ENCODE measurements at regions not wholly inside any gene's neighbourhood (a gene's known extent, or its start where the extent isn't known, plus 50 kb on each side); places are given as distances from the start of the nearest gene placed in this dataset.

DNA sequence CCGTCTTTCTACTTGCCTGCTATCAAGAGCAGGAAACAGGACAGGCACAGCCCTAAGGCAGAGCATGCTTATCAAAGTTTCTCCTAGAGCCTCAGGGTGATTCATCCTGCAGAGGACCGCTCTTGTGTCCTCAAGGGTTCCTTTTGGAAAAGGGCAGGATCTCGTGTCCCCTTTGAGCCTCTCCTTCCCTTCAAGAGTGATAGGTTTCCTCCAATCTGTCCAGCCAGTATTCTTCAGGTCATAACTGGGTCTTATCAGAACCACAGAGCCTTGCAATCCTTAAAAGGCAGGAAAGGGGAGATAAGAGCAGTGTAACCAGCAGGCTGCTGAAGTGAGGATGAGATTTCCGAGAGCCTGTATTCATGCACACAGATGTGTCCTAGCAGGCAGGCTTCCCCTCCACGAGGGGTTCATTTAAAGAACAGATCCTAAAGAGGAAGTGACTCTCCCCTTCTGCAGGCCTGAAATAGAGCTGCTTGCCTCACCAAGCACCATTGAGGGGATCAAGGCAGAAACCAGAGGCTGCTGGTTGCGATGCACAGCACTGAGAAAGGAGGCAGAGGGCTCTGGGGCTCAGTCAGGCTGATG is 90.5 kb upstream of the SVIL start:
- ATAC-seq (no peak), FAIRE-seq (no peak), DNase-seq (ENCODE audit: extremely low read depth in 1 of 4, low spot score in 3 of 4) (no peak)
- no peaks in the 10 kb centered on the region for H4K20me1 ChIP-seq (replicated peaks; ENCODE audit: control insufficient read depth, insufficient read depth, low read length)
- H3K27ac ChIP-seq (ENCODE audit: extremely low read depth, low read depth, low read length): no peak overlapping the region
- H3K27me3 ChIP-seq (ENCODE audit: control insufficient read depth in 2 of 2, insufficient read depth in 2 of 2, low read length in 2 of 2): no peaks in the 10 kb centered on the region; a peak in 1 of 5 replicates
- POLR2A ChIA-PET: no interaction called here
- H3K79me2 ChIP-seq (ENCODE audit: control insufficient read depth, insufficient read depth, low read length): no peaks in the 10 kb centered on the region
- intact Hi-C loops (cut with micrococcal nuclease): no loop called here
- no peak overlapping the region for H2AFZ ChIP-seq (ENCODE audit: low read depth, low read length)
- H3K4me3 ChIP-seq: no peak overlapping the region
- CTCF ChIA-PET (ENCODE audit: low intra/inter-chr PET ratio): no interaction called here
- H3K36me3 ChIP-seq (ENCODE audit: control insufficient read depth, insufficient read depth, low read length): no peaks in the 10 kb centered on the region
- H3K9me3 ChIP-seq (replicated peaks; ENCODE audit: control insufficient read depth, insufficient read depth, low read depth, low read length): no peaks in the 10 kb centered on the region
- no peaks in the 10 kb centered on the region for H3K4me1 ChIP-seq (replicated peaks in 1 of 2; ENCODE audit: control insufficient read depth in 2 of 2, insufficient read depth in 2 of 2, low read length in 2 of 2)
- no peaks in the 10 kb centered on the region for H3K9me1 ChIP-seq (ENCODE audit: control insufficient read depth, insufficient read depth, low read length)
- no TSS peak for BruUV-seq (replicated peaks)
- no peak overlapping the region for H3K4me2 ChIP-seq (ENCODE audit: insufficient read depth, low read length)
- 0% methylated on average over 6 of the region's 6 CpGs for WGBS (ENCODE audit: insufficient coverage, low coverage, missing lambda C conversion rate)
- no peak overlapping the region for H3K9ac ChIP-seq (ENCODE audit: insufficient read depth in 1 of 2, low read depth in 2 of 2, low read length in 2 of 2)
- in situ Hi-C loops (cut with MboI): no loop called here
- TF ChIP-seq TAF7 (tag; IDR thresholded peaks at IDR 0.05) (no peak), TRIM24 (IDR thresholded peaks at IDR 0.05) (no peak), TCF7L2 (IDR thresholded peaks at IDR 0.05; ENCODE audit: low read depth, low read length) (no peak), RBM14 (IDR thresholded peaks at IDR 0.05; ENCODE audit: borderline replicate concordance, insufficient read depth, low read depth, low read length) (no peak), CHCHD3 (CRISPR knock-in tag; IDR thresholded peaks at IDR 0.05) (no peak), TBP (optimal IDR thresholded peaks at IDR 0.05; ENCODE audit: low read depth, low read length) (no peak), KDM5B (IDR thresholded peaks at IDR 0.05; ENCODE audit: insufficient replicate concordance, low read depth, low read length) (no peak), ZC3H8 (IDR thresholded peaks at IDR 0.05) (no peak), KDM1A (IDR thresholded peaks at IDR 0.05) (peak in 1 of 2 experiments; percentile 15; a peak in 1 of 4 replicates), STAG1 (CRISPR knock-in tag; IDR thresholded peaks at IDR 0.05; ENCODE audit: borderline replicate concordance) (no peak), COPS2 (conservative IDR thresholded peaks at IDR 0.05) (no peak), ZNF146 (CRISPR knock-in tag; IDR thresholded peaks at IDR 0.05; ENCODE audit: unreplicated experiment) (no peak), NR2C2 (CRISPR knock-in tag; IDR thresholded peaks at IDR 0.05) (no peak), NR2C2 (tag; IDR thresholded peaks at IDR 0.05) (no peak), PHB (CRISPR knock-in tag; IDR thresholded peaks at IDR 0.05) (no peak), ZNF184 (CRISPR knock-in tag; IDR thresholded peaks at IDR 0.05) (no peak), POLR2B (IDR thresholded peaks at IDR 0.05; ENCODE audit: low read depth, partially characterized antibody) (no peak), EGR1 (conservative IDR thresholded peaks at IDR 0.05) (no peak), SPI1 (IDR thresholded peaks at IDR 0.05; ENCODE audit: borderline replicate concordance, low read depth, low read length) (peak; percentile 43; the same call in 1 of the 2 replicates), NCOA1 (IDR thresholded peaks at IDR 0.05; ENCODE audit: low read depth) (no peak), ZNF79 (CRISPR knock-in tag; IDR thresholded peaks at IDR 0.05; ENCODE audit: low read depth) (no peak), SAFB (IDR thresholded peaks at IDR 0.05; ENCODE audit: borderline replicate concordance, low read depth, low read length) (no peak), SAP30 (IDR thresholded peaks at IDR 0.05; ENCODE audit: borderline replicate concordance, insufficient read depth, low read depth, low read length, poor library complexity, severe bottlenecking) (no peak)
- TF ChIP-seq, protein P1, sequence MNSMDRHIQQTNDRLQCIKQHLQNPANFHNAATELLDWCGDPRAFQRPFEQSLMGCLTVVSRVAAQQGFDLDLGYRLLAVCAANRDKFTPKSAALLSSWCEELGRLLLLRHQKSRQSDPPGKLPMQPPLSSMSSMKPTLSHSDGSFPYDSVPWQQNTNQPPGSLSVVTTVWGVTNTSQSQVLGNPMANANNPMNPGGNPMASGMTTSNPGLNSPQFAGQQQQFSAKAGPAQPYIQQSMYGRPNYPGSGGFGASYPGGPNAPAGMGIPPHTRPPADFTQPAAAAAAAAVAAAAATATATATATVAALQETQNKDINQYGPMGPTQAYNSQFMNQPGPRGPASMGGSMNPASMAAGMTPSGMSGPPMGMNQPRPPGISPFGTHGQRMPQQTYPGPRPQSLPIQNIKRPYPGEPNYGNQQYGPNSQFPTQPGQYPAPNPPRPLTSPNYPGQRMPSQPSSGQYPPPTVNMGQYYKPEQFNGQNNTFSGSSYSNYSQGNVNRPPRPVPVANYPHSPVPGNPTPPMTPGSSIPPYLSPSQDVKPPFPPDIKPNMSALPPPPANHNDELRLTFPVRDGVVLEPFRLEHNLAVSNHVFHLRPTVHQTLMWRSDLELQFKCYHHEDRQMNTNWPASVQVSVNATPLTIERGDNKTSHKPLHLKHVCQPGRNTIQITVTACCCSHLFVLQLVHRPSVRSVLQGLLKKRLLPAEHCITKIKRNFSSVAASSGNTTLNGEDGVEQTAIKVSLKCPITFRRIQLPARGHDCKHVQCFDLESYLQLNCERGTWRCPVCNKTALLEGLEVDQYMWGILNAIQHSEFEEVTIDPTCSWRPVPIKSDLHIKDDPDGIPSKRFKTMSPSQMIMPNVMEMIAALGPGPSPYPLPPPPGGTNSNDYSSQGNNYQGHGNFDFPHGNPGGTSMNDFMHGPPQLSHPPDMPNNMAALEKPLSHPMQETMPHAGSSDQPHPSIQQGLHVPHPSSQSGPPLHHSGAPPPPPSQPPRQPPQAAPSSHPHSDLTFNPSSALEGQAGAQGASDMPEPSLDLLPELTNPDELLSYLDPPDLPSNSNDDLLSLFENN (IDR thresholded peaks at IDR 0.05; ENCODE audit: low read depth in 2 of 2, low read length in 2 of 2): no peak

Measured in K562 (cell line).